HEK293 (cell line): ENCODE measurements at regions not wholly inside any gene's neighbourhood (a gene's known extent, or its start where the extent isn't known, plus 50 kb on each side); places are given as distances from the start of the nearest gene placed in this dataset.

Experiments used
- CTCF ChIA-PET: fragments of 350-600 bp; formaldehyde crosslinking; extraction: SDS; loops from one replicate; lab custom pipeline; 2021; ENCODE audit warnings: antibody characterized with exemption; lab: Yijun Ruan, JAX
- POLR2A ChIA-PET: fragments of 300-600 bp; formaldehyde crosslinking; extraction: SDS; loops from one replicate; lab custom pipeline; 2020; ENCODE audit warnings: antibody characterized with exemption, inconsistent platforms; lab: Yijun Ruan, JAX
- H3K27ac ChIP-seq: fragments of 200-500 bp; sonication (Bioruptor generic); 2 replicates; pipeline ENCODE4 v1.5.1; 2014; ENCODE audit warnings: low read depth, low read length, control low read depth, inconsistent platforms; ENCODE audit errors: extremely low read depth
- H3K36me3 ChIP-seq, 2 experiments: fragments of 200-500 bp in 1 of 2; sonication (Bioruptor generic) in 1 of 2; 1 replicate in 1 of 2; 2 replicates in 1 of 2; pipeline ENCODE4 v1.5.1; 2014 to 2017; ENCODE audit warnings: inconsistent platforms in 2 of 2, low read length in 2 of 2; ENCODE audit not compliant: control insufficient read depth in 2 of 2, insufficient read depth in 1 of 2
- H3K4me1 ChIP-seq: fragments of 200-500 bp; sonication (Bioruptor generic); 2 replicates; pipeline ENCODE4 v1.5.1; 2014; ENCODE audit warnings: mild to moderate bottlenecking, low read length, inconsistent platforms; ENCODE audit not compliant: control insufficient read depth, insufficient read depth
- H3K4me3 ChIP-seq: 2 replicates; pipeline ENCODE4 v1.5.1; 2011; ENCODE audit warnings: low read depth, mild to moderate bottlenecking, control low read depth, low read length, moderate library complexity
- H3K9me3 ChIP-seq: fragments of 200-500 bp; sonication (Bioruptor generic); 2 replicates; pipeline ENCODE4 v1.5.1; 2014; ENCODE audit warnings: low read depth, low read length, inconsistent platforms; ENCODE audit not compliant: control insufficient read depth, insufficient read depth
- AEBP2 ChIP-seq: fragments of 450-650 bp; formaldehyde crosslinking; IDR thresholded peaks from 2 replicates; pipeline ENCODE4 v1.5.1; 2016; ENCODE audit warnings: missing biosample characterization, missing genetic modification characterization, borderline replicate concordance
- CTCF ChIP-seq: fragments of 450-650 bp; formaldehyde crosslinking; IDR thresholded peaks from 2 replicates; pipeline ENCODE4 v1.5.1; 2016; ENCODE audit warnings: missing biosample characterization, missing genetic modification characterization
- HIC1 ChIP-seq: fragments of 450-650 bp; formaldehyde crosslinking; IDR thresholded peaks from 2 replicates; pipeline ENCODE4 v1.5.1; 2016; ENCODE audit warnings: missing biosample characterization, missing genetic modification characterization
- IKZF3 ChIP-seq: fragments of 450-650 bp; IDR thresholded peaks from 2 replicates; pipeline ENCODE4 v1.5.0; 2018; ENCODE audit warnings: missing biosample characterization, mild to moderate bottlenecking, missing genetic modification characterization, moderate library complexity
- OSR2 ChIP-seq: fragments of 450-650 bp; formaldehyde crosslinking; IDR thresholded peaks from 2 replicates; pipeline ENCODE4 v1.5.1; 2016; ENCODE audit warnings: missing biosample characterization, missing genetic modification characterization
- PBX3 ChIP-seq: sonication (generic); formaldehyde crosslinking; IDR thresholded peaks from 2 replicates; pipeline ENCODE4 v1.8.1; 2022; ENCODE audit warnings: mild to moderate bottlenecking, moderate library complexity, missing genetic modification reagents
- SP2 ChIP-seq: fragments of 450-650 bp; formaldehyde crosslinking; IDR thresholded peaks from 2 replicates; pipeline ENCODE4 v1.5.1; 2016; ENCODE audit warnings: missing biosample characterization, missing genetic modification characterization
- ZBTB10 ChIP-seq: fragments of 450-650 bp; formaldehyde crosslinking; IDR thresholded peaks from 2 replicates; pipeline ENCODE4 v1.5.1; 2016; ENCODE audit warnings: missing biosample characterization, missing genetic modification characterization
- ZFP69B ChIP-seq: fragments of 450-650 bp; formaldehyde crosslinking; IDR thresholded peaks from 2 replicates; pipeline ENCODE4 v1.5.1; 2016; ENCODE audit warnings: missing biosample characterization, missing genetic modification characterization
- ZNF10 ChIP-seq: fragments of 450-650 bp; formaldehyde crosslinking; IDR thresholded peaks from 2 replicates; pipeline ENCODE4 v1.5.1; 2017; ENCODE audit warnings: missing biosample characterization, missing genetic modification characterization
- ZNF114 ChIP-seq: fragments of 450-650 bp; formaldehyde crosslinking; IDR thresholded peaks from 2 replicates; pipeline ENCODE4 v1.5.0; 2017; ENCODE audit warnings: missing biosample characterization, missing genetic modification characterization
- ZNF155 ChIP-seq: fragments of 450-650 bp; formaldehyde crosslinking; IDR thresholded peaks from 2 replicates; pipeline ENCODE4 v1.5.1; 2016; ENCODE audit warnings: missing biosample characterization, missing genetic modification characterization
- ZNF175 ChIP-seq: fragments of 450-650 bp; formaldehyde crosslinking; IDR thresholded peaks from 2 replicates; pipeline ENCODE4 v1.5.1; 2016; ENCODE audit warnings: missing biosample characterization, missing genetic modification characterization
- ZNF311 ChIP-seq: fragments of 450-650 bp; formaldehyde crosslinking; IDR thresholded peaks from 2 replicates; pipeline ENCODE4 v1.5.1; 2017; ENCODE audit warnings: missing biosample characterization, missing genetic modification characterization, borderline replicate concordance
- ZNF394 ChIP-seq: fragments of 450-650 bp; formaldehyde crosslinking; IDR thresholded peaks from 2 replicates; pipeline ENCODE4 v1.5.1; 2016; ENCODE audit warnings: missing biosample characterization, missing genetic modification characterization, mild to moderate bottlenecking, moderate library complexity, borderline replicate concordance
- ZNF549 ChIP-seq: fragments of 450-650 bp; IDR thresholded peaks from 2 replicates; pipeline ENCODE4 v1.5.1; 2018; ENCODE audit warnings: missing biosample characterization, missing genetic modification characterization, mild to moderate bottlenecking, inconsistent platforms, moderate library complexity
- ZNF558 ChIP-seq: fragments of 450-650 bp; formaldehyde crosslinking; IDR thresholded peaks from 2 replicates; pipeline ENCODE4 v1.5.1; 2016; ENCODE audit warnings: missing biosample characterization, missing genetic modification characterization
- ZNF571 ChIP-seq: fragments of 450-650 bp; formaldehyde crosslinking; IDR thresholded peaks from 2 replicates; pipeline ENCODE4 v1.5.0; 2017; ENCODE audit warnings: missing biosample characterization, missing genetic modification characterization
- ZNF639 ChIP-seq: fragments of 450-650 bp; formaldehyde crosslinking; IDR thresholded peaks from 2 replicates; pipeline ENCODE4 v1.5.1; 2016; ENCODE audit warnings: missing biosample characterization, missing genetic modification characterization
- ZNF658 ChIP-seq: fragments of 450-650 bp; formaldehyde crosslinking; IDR thresholded peaks from 2 replicates; pipeline ENCODE4; 2016; ENCODE audit warnings: missing biosample characterization, missing genetic modification characterization

GRCh38 chrX:81392396-81392795 lies 190.5 kb downstream of the SH3BGRL start (continued):
- TF ChIP-seq IKZF3 (tag by site-specific recombination) (no peak), ZNF155 (no peak), ZNF394 (tag by site-specific recombination) (no peak)

- H3K27ac ChIP-seq, result no peak overlapping the region
- CTCF ChIA-PET, result interaction anchor here (1.0 kb wide), 1 partner anchor 11 kb away, joined by 3 read pairs; no protein-coding TSS in a partner anchor
These were observed 203.9 kb downstream of the SH3BGRL start for GRCh38 chrX:81405781-81406180.

More at GRCh38 chrX:81405781-81406180, 203.9 kb downstream of the SH3BGRL start:
- POLR2A ChIA-PET, result no interaction called here
- Histone ChIP-seq H3K36me3 (no peaks in the 10 kb centered on the region), H3K4me3 (no peak overlapping the region), H3K4me1 (no peaks in the 10 kb centered on the region), H3K9me3 (peaks cover 2% of the 10 kb centered on the region)
- no peak for TF ChIP-seq CTCF
- TF ChIP-seq PBX3, result no peak
- no peak for TF ChIP-seq ZNF639 (tag by site-specific recombination)
- no peak for TF ChIP-seq ZNF114 (tag by site-specific recombination)
- TF ChIP-seq SP2 (tag by site-specific recombination), result no peak
- no peak for TF ChIP-seq IKZF3 (tag by site-specific recombination)
- TF ChIP-seq OSR2 (tag by site-specific recombination), result no peak
- TF ChIP-seq ZNF10 (tag by site-specific recombination), result no peak
- TF ChIP-seq ZNF571 (tag by site-specific recombination), result no peak
- TF ChIP-seq HIC1 (tag by site-specific recombination), result no peak
- TF ChIP-seq ZFP69B (tag by site-specific recombination), result no peak
- TF ChIP-seq ZNF175 (tag by site-specific recombination), result no peak
- no peak for TF ChIP-seq ZNF558
- TF ChIP-seq ZNF311, result no peak
- no peak for TF ChIP-seq ZNF658 (tag by site-specific recombination)
- TF ChIP-seq ZNF549 (tag by site-specific recombination), result no peak
- no peak for TF ChIP-seq AEBP2 (tag by site-specific recombination)
- TF ChIP-seq ZBTB10, result no peak
